Testis (tissue), 2 donors: ENCODE measurements at regions not wholly inside any gene's neighbourhood (a gene's known extent, or its start where the extent isn't known, plus 50 kb on each side); places are given as distances from the start of the nearest gene placed in this dataset.

Experiments used
- POLR2A ChIP-seq: fragments of 450-650 bp; IDR thresholded peaks from one replicate; pipeline ENCODE4 v1.6.1; 2017; ENCODE audit warnings: antibody characterized with exemption, mild to moderate bottlenecking, moderate library complexity
- TF ChIP-seq, protein P1 (sequence below), 3 experiments: fragments of 450-650 bp in 2 of 3; fragments of 200-600 bp in 1 of 3; sonication (generic) in 1 of 3; IDR thresholded peaks; one replicate each; pipeline ENCODE4 v1.5.1; 2016 to 2019; ENCODE audit warnings: antibody characterized with exemption in 3 of 3, mild to moderate bottlenecking in 2 of 3, moderate library complexity in 1 of 3

DNA sequence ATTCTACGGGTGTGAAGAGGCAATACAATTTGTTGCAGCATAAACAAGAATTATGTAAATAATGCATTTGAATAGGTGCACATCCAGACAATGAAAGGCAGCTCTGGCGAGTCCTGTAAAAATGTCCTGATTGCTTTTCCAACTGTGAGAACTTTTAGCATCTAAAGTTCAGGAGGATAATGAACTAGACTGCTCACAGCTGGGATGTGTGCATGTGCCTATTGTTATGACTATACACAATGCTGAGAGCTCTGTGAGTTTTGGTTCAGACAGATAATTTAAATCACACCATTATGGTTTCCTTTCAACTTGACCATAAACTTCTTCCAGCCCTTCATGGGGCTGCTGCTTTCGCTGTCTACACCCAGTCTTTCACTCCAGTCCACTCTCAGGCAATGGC is 99.9 kb downstream of the PLK2 start:
- TF ChIP-seq, protein P1, sequence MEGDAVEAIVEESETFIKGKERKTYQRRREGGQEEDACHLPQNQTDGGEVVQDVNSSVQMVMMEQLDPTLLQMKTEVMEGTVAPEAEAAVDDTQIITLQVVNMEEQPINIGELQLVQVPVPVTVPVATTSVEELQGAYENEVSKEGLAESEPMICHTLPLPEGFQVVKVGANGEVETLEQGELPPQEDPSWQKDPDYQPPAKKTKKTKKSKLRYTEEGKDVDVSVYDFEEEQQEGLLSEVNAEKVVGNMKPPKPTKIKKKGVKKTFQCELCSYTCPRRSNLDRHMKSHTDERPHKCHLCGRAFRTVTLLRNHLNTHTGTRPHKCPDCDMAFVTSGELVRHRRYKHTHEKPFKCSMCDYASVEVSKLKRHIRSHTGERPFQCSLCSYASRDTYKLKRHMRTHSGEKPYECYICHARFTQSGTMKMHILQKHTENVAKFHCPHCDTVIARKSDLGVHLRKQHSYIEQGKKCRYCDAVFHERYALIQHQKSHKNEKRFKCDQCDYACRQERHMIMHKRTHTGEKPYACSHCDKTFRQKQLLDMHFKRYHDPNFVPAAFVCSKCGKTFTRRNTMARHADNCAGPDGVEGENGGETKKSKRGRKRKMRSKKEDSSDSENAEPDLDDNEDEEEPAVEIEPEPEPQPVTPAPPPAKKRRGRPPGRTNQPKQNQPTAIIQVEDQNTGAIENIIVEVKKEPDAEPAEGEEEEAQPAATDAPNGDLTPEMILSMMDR (IDR thresholded peaks at IDR 0.05): no peak
- TF ChIP-seq POLR2A: no peak
